Lower lobe of right lung (tissue), 2 donors: ENCODE measurements at regions not wholly inside any gene's neighbourhood (a gene's known extent, or its start where the extent isn't known, plus 50 kb on each side); places are given as distances from the start of the nearest gene placed in this dataset.

ENCODE experiments used
- ATAC-seq, 2 donors: fragments of 200-7000 bp; cut with Tn5 transposase; one replicate each; pipeline ENCODE4 v1.9.1; 2020 to 2022; ENCODE audit warnings: mild to moderate bottlenecking in 2 of 2, moderate library complexity in 2 of 2
- DNase-seq: peaks from one replicate; pipeline ENCODE4 v3.0.0-alpha.2; 2020
- H3K27ac ChIP-seq: fragments of 200-600 bp; one replicate; pipeline ENCODE4 v1.8.0; 2022
- H3K27me3 ChIP-seq: fragments of 200-600 bp; one replicate; pipeline ENCODE4 v1.8.0; 2022; ENCODE audit warnings: low read depth
- H3K36me3 ChIP-seq: fragments of 200-600 bp; one replicate; pipeline ENCODE4 v1.8.0; 2022; ENCODE audit warnings: mild to moderate bottlenecking
- H3K4me1 ChIP-seq: fragments of 200-600 bp; one replicate; pipeline ENCODE4 v1.8.0; 2022
- H3K4me3 ChIP-seq: fragments of 200-600 bp; one replicate; pipeline ENCODE4 v1.8.0; 2022; ENCODE audit warnings: mild to moderate bottlenecking
- H3K9me3 ChIP-seq: fragments of 200-600 bp; one replicate; pipeline ENCODE4 v1.8.0; 2022
- CTCF ChIP-seq: fragments of 200-600 bp; IDR thresholded peaks from one replicate; pipeline ENCODE4 v1.8.0; 2022; ENCODE audit warnings: antibody characterized with exemption, mild to moderate bottlenecking
- intact Hi-C: fragments of 100-400 bp; cut with DNase I; formaldehyde crosslinking; loops from one replicate; pipeline ENCODE4 v1.11.0; 2022
- donor health status: DM: no; HTN: yes; CAD: no; lungs with severe emphysema.

DNA sequence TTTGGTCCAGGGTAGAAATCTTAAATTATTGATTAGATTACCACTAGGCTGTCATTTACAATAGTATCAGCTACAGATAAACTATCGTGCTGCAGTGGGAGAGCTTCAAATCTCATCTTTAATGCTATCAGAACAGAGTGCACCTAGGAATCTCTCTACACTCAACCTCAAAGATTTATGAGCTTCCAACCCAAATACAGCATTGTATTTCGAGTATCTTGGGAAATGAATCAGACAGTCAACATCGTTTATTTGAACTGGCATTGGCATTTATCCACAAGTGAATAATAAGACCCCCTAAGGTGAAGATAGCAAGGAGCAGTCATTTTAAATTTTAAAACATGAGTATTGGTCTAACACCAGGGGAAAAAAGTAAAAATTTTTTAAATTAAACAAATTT, 1203.2 kb downstream of the CDH12 start:
- DNase-seq (no peak), ATAC-seq (no peak)
- Histone ChIP-seq H3K36me3 (no peaks in the 10 kb centered on the region), H3K27ac (no peak overlapping the region), H3K4me3 (no peak overlapping the region), H3K27me3 (no peaks in the 10 kb centered on the region), H3K4me1 (no peaks in the 10 kb centered on the region), H3K9me3 (no peaks in the 10 kb centered on the region)
- no peak for TF ChIP-seq CTCF
- intact Hi-C loops = no loop called here

DNA sequence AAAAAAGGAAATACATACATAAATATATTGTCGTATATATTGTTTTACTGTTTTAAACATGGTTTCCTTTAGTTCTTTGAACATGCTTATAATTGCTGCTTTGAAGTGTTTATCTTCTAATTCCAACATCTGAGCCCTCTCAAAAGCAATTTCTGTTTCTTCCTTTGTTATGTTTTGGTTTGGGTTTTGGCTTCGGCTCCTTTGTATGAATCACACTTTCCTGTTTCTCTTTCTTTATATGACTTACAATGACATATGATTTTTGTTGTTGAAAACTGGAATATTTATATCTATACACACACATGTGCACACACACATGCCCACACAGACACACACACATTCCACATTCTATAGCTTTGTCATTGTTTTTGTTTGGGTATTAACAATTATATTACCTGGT, 1206.7 kb downstream of the CDH12 start:
- no peak for ATAC-seq
- TF ChIP-seq CTCF = no peak
- DNase-seq = no peak
- intact Hi-C loops = no loop called here
- Histone ChIP-seq H3K4me3 (no peak overlapping the region), H3K9me3 (no peaks in the 10 kb centered on the region), H3K27me3 (no peaks in the 10 kb centered on the region), H3K27ac (no peak overlapping the region), H3K36me3 (no peaks in the 10 kb centered on the region), H3K4me1 (no peaks in the 10 kb centered on the region)

DNA sequence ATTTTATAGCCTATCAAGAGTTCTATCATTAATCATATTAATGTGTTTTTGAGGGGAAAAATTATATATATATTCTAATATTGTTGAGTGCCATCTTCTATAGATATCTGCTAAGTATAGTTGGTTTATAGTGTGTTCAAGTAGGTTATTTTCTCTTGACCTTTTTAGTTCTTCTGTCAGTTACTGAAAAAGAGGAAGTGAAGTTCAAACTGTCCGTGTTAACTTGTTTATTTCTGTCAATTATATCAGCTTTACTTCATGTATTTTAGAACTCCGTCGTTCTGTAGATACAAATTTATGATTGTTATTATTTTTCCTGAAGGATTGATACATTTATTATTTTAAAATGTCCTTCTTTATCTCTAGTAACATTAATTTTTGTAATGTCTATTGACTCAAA, 1209.1 kb downstream of the CDH12 start:
- Histone ChIP-seq H3K27ac (no peak overlapping the region), H3K36me3 (no peaks in the 10 kb centered on the region), H3K27me3 (no peaks in the 10 kb centered on the region), H3K9me3 (no peaks in the 10 kb centered on the region), H3K4me1 (no peaks in the 10 kb centered on the region), H3K4me3 (no peak overlapping the region)
- ATAC-seq (no peak), DNase-seq (no peak)
- TF ChIP-seq CTCF = no peak
- intact Hi-C loops = no loop called here

- Histone ChIP-seq H3K27me3 (no peaks in the 10 kb centered on the region), H3K9me3 (no peaks in the 10 kb centered on the region), H3K36me3 (no peaks in the 10 kb centered on the region), H3K4me3 (no peak overlapping the region), H3K4me1 (no peaks in the 10 kb centered on the region), H3K27ac (no peak overlapping the region)
- ATAC-seq (no peak), DNase-seq (no peak)
- intact Hi-C loops = no loop called here
- no peak for TF ChIP-seq CTCF
Measured at GRCh38 chr5:21642312-21642711, 1210.8 kb downstream of the CDH12 start.

DNA sequence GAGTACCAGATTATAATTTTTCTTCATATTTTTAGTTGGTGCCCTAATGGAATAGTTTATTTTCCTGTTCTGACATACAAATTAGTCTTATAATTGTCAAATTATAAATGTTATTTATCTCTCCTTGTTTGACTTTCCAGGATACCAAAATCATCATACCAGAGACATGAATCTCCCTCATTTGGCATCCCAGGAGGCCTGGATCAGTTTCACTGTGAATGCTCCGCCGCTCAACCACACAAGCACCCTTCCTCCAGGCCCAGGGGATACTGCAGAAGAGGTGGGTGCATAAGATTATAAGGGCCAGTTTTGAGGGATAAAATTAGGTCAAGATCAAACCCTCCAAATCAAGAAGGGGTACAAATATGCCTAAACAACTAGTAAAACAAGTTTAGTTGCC, 1229.3 kb downstream of the CDH12 start:
- intact Hi-C loops = no loop called here
- ATAC-seq = no peak
- TF ChIP-seq CTCF = no peak

DNA sequence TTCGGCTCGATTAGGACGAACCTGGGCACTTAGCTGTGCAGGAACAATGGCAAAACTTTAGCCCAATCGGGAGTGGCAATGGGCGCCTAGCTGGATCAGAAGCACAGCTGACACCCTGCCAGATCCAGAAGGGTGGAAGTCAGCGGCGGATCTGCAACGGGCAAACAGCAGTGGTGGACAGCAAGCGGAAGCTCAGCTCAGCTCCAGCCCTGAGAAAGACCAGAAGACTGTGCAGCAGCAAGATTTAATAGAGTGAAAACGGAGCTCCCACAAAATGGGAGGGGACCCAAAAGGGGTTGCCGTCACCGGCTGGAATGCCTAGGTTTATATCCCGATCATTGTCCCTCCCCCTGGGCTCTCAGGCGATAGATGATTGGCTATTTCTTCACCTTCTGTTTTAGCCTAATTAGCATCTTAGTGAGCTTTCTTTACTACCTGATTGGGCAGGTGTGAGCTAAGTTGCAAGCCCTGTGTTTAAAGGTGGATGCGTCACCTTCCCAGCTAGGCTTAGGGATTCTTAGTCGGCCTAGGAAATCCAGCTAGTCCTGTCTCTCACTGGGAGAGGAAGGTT, 1237.9 kb downstream of the CDH12 start:
- no peak overlapping the region for H3K27ac ChIP-seq
- no peaks in the 10 kb centered on the region for H3K36me3 ChIP-seq
- H3K27me3 ChIP-seq = no peaks in the 10 kb centered on the region
- H3K4me3 ChIP-seq = no peak overlapping the region
- no peak for ATAC-seq
- no peaks in the 10 kb centered on the region for H3K4me1 ChIP-seq
- H3K9me3 ChIP-seq = no peaks in the 10 kb centered on the region
- intact Hi-C loops = no loop called here
- TF ChIP-seq CTCF = no peak
- no peak for DNase-seq

More for the DNA sequence above, 1229.3 kb downstream of the CDH12 start:
- H3K36me3 ChIP-seq = no peaks in the 10 kb centered on the region
- no peaks in the 10 kb centered on the region for H3K27me3 ChIP-seq
- DNase-seq = no peak
- no peak overlapping the region for H3K4me3 ChIP-seq
- H3K27ac ChIP-seq = no peak overlapping the region
- H3K4me1 ChIP-seq = no peaks in the 10 kb centered on the region
- H3K9me3 ChIP-seq = peaks cover 5% of the 10 kb centered on the region
